HepG2 (cell line): ENCODE measurements at regions not wholly inside any gene's neighbourhood (a gene's known extent, or its start where the extent isn't known, plus 50 kb on each side); places are given as distances from the start of the nearest gene placed in this dataset.

Experiments
- AHR ChIP-seq: IDR thresholded peaks from 2 replicates; pipeline ENCODE4 v1.6.1; 2018; ENCODE audit warnings: missing genetic modification reagents, missing compliant biosample characterization
- CCDC6 ChIP-seq: sonication (generic); formaldehyde crosslinking; IDR thresholded peaks from 2 replicates; pipeline ENCODE4 v1.8.1; 2022; ENCODE audit warnings: mild to moderate bottlenecking, missing genetic modification reagents, moderate library complexity
- DRAP1 ChIP-seq: IDR thresholded peaks from 2 replicates; pipeline ENCODE4 v1.6.1; 2016; ENCODE audit warnings: missing genetic modification reagents, missing compliant biosample characterization
- ETS1 ChIP-seq: sonication (generic); formaldehyde crosslinking; IDR thresholded peaks from 2 replicates; pipeline ENCODE4 v1.4.0; 2020; ENCODE audit warnings: missing genetic modification reagents
- HES4 ChIP-seq: sonication (generic); formaldehyde crosslinking; IDR thresholded peaks from 2 replicates; pipeline ENCODE4 v1.9.0; 2021; ENCODE audit warnings: mild to moderate bottlenecking, missing genetic modification reagents, borderline replicate concordance
- HHEX ChIP-seq: IDR thresholded peaks from 2 replicates; pipeline ENCODE4 v1.6.1; 2016; ENCODE audit warnings: control low read depth
- JARID2 ChIP-seq: sonication (generic); formaldehyde crosslinking; IDR thresholded peaks from 2 replicates; pipeline ENCODE4 v1.8.1; 2023; ENCODE audit warnings: missing genetic modification reagents, inconsistent platforms; ENCODE audit not compliant: insufficient replicate concordance
- KLF16 ChIP-seq, 2 experiments: sonication (generic) in 1 of 2; formaldehyde crosslinking in 1 of 2; IDR thresholded peaks; 2 replicates each; pipeline versions ENCODE4 v1.6.1 to v1.8.0; 2016 to 2023; ENCODE audit warnings: missing genetic modification reagents in 2 of 2, missing compliant biosample characterization in 1 of 2
- NKX3-1 ChIP-seq: sonication (generic); formaldehyde crosslinking; IDR thresholded peaks from 2 replicates; pipeline ENCODE4 v1.5.0; 2020; ENCODE audit warnings: missing genetic modification reagents
- PAF1 ChIP-seq: IDR thresholded peaks from 2 replicates; pipeline ENCODE4 v1.6.1; 2016; ENCODE audit warnings: missing genetic modification reagents, missing compliant biosample characterization
- POLR2G ChIP-seq: fragments of 200-400 bp; formaldehyde crosslinking; IDR thresholded peaks from 2 replicates; pipeline ENCODE4 v1.6.1; 2018; ENCODE audit warnings: mild to moderate bottlenecking, low read depth, low read length, moderate library complexity
- PRDM10 ChIP-seq: sonication (generic); formaldehyde crosslinking; IDR thresholded peaks from 2 replicates; pipeline ENCODE4 v1.4.0; 2020; ENCODE audit warnings: low read depth, missing genetic modification reagents
- SIN3A ChIP-seq: IDR thresholded peaks from 2 replicates; pipeline ENCODE4 v1.6.1; 2011; ENCODE audit warnings: low read depth, mild to moderate bottlenecking, control low read depth, low read length, borderline replicate concordance
- SKI ChIP-seq: fragments of 450-650 bp; IDR thresholded peaks from one replicate; pipeline ENCODE4 v1.6.1; 2018; ENCODE audit warnings: mild to moderate bottlenecking; ENCODE audit not compliant: partially characterized antibody
- TBP ChIP-seq: sonication (generic); formaldehyde crosslinking; IDR thresholded peaks from 2 replicates; pipeline ENCODE4 v1.5.0; 2020; ENCODE audit warnings: missing genetic modification reagents
- ZFP36 ChIP-seq: fragments of 150-350 bp; IDR thresholded peaks from 2 replicates; pipeline ENCODE4 v1.6.1; 2018; ENCODE audit warnings: borderline replicate concordance, low read length, low read depth; ENCODE audit not compliant: partially characterized antibody
- ZNF20 ChIP-seq: sonication (generic); formaldehyde crosslinking; IDR thresholded peaks from 2 replicates; pipeline ENCODE4 v1.4.0; 2020; ENCODE audit warnings: mild to moderate bottlenecking, moderate library complexity, missing genetic modification reagents
- ZNF362 ChIP-seq: sonication (generic); formaldehyde crosslinking; IDR thresholded peaks from 2 replicates; pipeline ENCODE4 v1.4.0; 2020; ENCODE audit warnings: missing genetic modification reagents, mild to moderate bottlenecking, borderline replicate concordance
- ZNF512B ChIP-seq: sonication (generic); formaldehyde crosslinking; IDR thresholded peaks from 2 replicates; pipeline ENCODE4 v1.5.1; 2020; ENCODE audit warnings: missing genetic modification reagents, mild to moderate bottlenecking, borderline replicate concordance
- ZNF740 ChIP-seq: sonication (generic); formaldehyde crosslinking; IDR thresholded peaks from 2 replicates; pipeline ENCODE4 v1.4.0; 2020; ENCODE audit warnings: missing genetic modification reagents
- ZNF777 ChIP-seq: sonication (generic); formaldehyde crosslinking; IDR thresholded peaks from 2 replicates; pipeline ENCODE4 v1.4.0; 2020; ENCODE audit warnings: missing genetic modification reagents

GRCh38 chr2:7097353-7097895 is 180.2 kb downstream of the RNF144A start (continued):
- TF ChIP-seq JARID2 (CRISPR knock-in tag) (no peak), AHR (CRISPR knock-in tag) (no peak), CCDC6 (CRISPR knock-in tag) (no peak), HHEX (no peak), ZNF362 (CRISPR knock-in tag) (no peak), ETS1 (CRISPR knock-in tag) (no peak), POLR2G (no peak), PAF1 (CRISPR knock-in tag) (no peak), SKI (no peak), NKX3-1 (CRISPR knock-in tag) (no peak), DRAP1 (0 out of 2 replicates have a peak, but pooled peaks have one; percentile 35), PRDM10 (CRISPR knock-in tag) (no peak), ZNF740 (CRISPR knock-in tag) (no peak), HES4 (CRISPR knock-in tag) (no peak), ZNF20 (CRISPR knock-in tag) (no peak), ZFP36 (no peak), TBP (CRISPR knock-in tag) (no peak), KLF16 (CRISPR knock-in tag; IDR thresholded peaks at IDR 0.05) (0 out of 4 replicates have a peak, but pooled peaks of 1 of the 2 experiments have one; percentile 22), SIN3A (no peak), ZNF512B (CRISPR knock-in tag) (no peak), ZNF777 (CRISPR knock-in tag) (no peak)
